ENCODE measurements at regions not wholly inside any gene's neighbourhood (a gene's known extent, or its start where the extent isn't known, plus 50 kb on each side); places are given as distances from the start of the nearest gene placed in this dataset.

GRCh38 chr6:85966828-85967227 lies 324.1 kb upstream of the SYNCRIP start:
- Histone ChIP-seq H3K4me3 (no peak overlapping the region), H3K27ac (no peak overlapping the region), H3K36me3 (no peaks in the 10 kb centered on the region), H3K9me3 (no peaks in the 10 kb centered on the region), H3K27me3 (no peaks in the 10 kb centered on the region), H3K4me1 (no peaks in the 10 kb centered on the region)
- TF ChIP-seq POLR2A (IDR thresholded peaks at IDR 0.05) = no peak
- TF ChIP-seq CTCF (IDR thresholded peaks at IDR 0.05) = no peak
- DNase-seq (no peak), ATAC-seq (no peak)
- 45 to 61% (median 54%) methylated on average over 5 of the region's 5 CpGs for WGBS, 4 donors
- intact Hi-C loops (cut with DNase I) = no loop called here

- H3K4me3 ChIP-seq = no peak overlapping the region
- intact Hi-C loops (cut with DNase I) = no loop called here
- no peaks in the 10 kb centered on the region for H3K36me3 ChIP-seq
- H3K27ac ChIP-seq = no peak overlapping the region
- H3K9me3 ChIP-seq = peaks cover 0 to 4% (median 0%) of the 10 kb centered on the region in 12 donors
- ATAC-seq = no peak
- H3K27me3 ChIP-seq = no peaks in the 10 kb centered on the region
- H3K4me1 ChIP-seq = no peaks in the 10 kb centered on the region
- no peak for DNase-seq
- TF ChIP-seq POLR2A (IDR thresholded peaks at IDR 0.05) (no peak), CTCF (IDR thresholded peaks at IDR 0.05) (no peak)
Measured at GRCh38 chr6:85961746-85962145, 319.1 kb upstream of the SYNCRIP start.

DNA sequence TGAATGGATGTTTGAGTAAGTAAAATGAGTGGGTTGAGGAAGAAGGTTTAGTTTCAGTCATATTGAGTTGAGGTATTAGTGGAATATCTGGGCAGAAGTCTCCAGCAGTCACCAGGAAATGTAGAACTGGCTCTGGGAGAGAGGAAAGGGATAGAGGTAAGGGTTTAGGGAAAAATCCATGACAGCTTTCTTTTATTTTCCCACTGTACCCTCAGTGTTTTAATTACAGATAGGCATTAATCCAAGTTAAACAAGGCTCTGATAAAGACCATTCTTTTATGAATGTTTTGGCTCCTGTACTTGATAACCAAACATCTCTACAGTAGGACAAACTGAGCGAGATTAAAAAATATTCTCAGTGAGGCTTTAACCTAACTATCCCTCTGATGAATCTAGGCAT lies 318.4 kb upstream of the SYNCRIP start:
- Histone ChIP-seq H3K4me1 (no peaks in the 10 kb centered on the region), H3K9me3 (peaks cover 0 to 4% (median 0%) of the 10 kb centered on the region in 12 donors), H3K36me3 (no peaks in the 10 kb centered on the region), H3K27me3 (no peaks in the 10 kb centered on the region), H3K27ac (no peak overlapping the region), H3K4me3 (no peak overlapping the region)
- DNase-seq (no peak), ATAC-seq (no peak)
- WGBS, 4 donors = 56 to 86% (median 64%) methylated on average over 1 of the region's 1 CpG
- TF ChIP-seq POLR2A (IDR thresholded peaks at IDR 0.05) (no peak), CTCF (IDR thresholded peaks at IDR 0.05) (no peak)
- intact Hi-C loops (cut with DNase I) = no loop called here

DNA sequence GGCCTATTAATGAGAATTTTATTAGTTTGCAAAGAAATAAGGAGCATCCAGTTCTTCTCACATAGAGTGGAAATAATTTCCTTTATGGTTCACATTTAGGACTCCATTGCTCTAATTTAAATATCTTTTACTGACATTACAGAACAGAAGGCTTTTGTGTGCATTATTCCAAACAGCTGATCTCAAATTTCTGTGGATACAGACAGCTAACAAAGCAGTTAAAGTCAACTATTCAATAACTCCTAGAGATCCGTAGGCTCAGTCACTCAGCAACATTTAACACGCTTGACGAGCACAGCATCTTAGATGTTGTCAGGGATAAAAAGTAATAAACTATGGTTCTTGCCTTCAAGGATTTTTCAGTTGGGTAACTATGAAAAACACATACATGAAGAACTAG lies 305.8 kb upstream of the SYNCRIP start:
- Histone ChIP-seq H3K36me3 (no peaks in the 10 kb centered on the region), H3K27ac (no peak overlapping the region), H3K4me3 (no peak overlapping the region), H3K9me3 (peaks cover 0 to 21% (median 0%) of the 10 kb centered on the region in 12 donors), H3K4me1 (no peaks in the 10 kb centered on the region), H3K27me3 (no peaks in the 10 kb centered on the region)
- intact Hi-C loops (cut with DNase I) = no loop called here
- no peak for TF ChIP-seq CTCF (IDR thresholded peaks at IDR 0.05)
- TF ChIP-seq POLR2A (IDR thresholded peaks at IDR 0.05) = no peak
- ATAC-seq = no peak
- DNase-seq = no peak
- WGBS, 4 donors = 84 to 92% (median 88%) methylated on average over 3 of the region's 3 CpGs
